ENCODE measurements at regions not wholly inside any gene's neighbourhood (a gene's known extent, or its start where the extent isn't known, plus 50 kb on each side); places are given as distances from the start of the nearest gene placed in this dataset.

DNA sequence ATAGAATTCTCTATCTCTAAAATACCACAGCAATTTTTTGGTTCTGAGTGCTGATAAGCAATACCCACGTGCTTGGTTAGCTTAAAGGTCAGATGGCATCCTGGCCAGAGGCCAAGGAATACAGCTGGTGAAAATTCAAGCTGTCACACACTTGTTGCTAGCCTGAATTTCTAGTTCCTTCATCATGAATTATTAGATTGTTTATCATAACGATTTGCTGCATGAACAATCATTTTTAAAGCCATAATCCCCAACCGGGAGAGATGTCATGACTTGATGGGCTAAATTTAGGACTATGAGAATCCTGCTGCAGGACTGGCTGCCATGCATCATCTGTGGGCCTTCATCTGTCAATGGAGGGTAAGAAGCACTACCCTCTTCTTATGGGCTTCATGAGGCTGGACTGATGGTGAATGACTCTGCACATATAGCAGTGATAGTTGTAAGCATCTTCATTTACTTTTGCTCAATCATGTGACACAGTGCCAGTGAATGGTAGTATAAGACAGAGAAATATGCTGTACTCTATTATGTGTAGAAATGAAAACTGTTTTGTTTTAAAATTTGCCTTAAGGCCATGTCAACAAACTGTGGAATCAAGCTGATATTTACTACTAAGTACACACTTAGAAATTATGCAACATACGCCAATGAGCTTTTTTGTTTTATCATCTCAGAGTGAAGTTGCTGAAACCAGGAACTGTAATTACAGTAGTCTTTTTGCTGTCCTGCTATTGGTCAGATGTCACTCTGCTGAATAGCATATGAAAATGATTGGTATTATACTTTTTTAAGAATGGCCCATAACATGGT, 80.5 kb upstream of the RALGPS2 start:
- TF ChIP-seq KLF8 (tag by site-specific recombination; IDR thresholded peaks at IDR 0.05): no peak
- TF ChIP-seq, protein P1, sequence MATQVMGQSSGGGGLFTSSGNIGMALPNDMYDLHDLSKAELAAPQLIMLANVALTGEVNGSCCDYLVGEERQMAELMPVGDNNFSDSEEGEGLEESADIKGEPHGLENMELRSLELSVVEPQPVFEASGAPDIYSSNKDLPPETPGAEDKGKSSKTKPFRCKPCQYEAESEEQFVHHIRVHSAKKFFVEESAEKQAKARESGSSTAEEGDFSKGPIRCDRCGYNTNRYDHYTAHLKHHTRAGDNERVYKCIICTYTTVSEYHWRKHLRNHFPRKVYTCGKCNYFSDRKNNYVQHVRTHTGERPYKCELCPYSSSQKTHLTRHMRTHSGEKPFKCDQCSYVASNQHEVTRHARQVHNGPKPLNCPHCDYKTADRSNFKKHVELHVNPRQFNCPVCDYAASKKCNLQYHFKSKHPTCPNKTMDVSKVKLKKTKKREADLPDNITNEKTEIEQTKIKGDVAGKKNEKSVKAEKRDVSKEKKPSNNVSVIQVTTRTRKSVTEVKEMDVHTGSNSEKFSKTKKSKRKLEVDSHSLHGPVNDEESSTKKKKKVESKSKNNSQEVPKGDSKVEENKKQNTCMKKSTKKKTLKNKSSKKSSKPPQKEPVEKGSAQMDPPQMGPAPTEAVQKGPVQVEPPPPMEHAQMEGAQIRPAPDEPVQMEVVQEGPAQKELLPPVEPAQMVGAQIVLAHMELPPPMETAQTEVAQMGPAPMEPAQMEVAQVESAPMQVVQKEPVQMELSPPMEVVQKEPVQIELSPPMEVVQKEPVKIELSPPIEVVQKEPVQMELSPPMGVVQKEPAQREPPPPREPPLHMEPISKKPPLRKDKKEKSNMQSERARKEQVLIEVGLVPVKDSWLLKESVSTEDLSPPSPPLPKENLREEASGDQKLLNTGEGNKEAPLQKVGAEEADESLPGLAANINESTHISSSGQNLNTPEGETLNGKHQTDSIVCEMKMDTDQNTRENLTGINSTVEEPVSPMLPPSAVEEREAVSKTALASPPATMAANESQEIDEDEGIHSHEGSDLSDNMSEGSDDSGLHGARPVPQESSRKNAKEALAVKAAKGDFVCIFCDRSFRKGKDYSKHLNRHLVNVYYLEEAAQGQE (tag by site-specific recombination; IDR thresholded peaks at IDR 0.05): no peak
- TF ChIP-seq, protein P2, sequence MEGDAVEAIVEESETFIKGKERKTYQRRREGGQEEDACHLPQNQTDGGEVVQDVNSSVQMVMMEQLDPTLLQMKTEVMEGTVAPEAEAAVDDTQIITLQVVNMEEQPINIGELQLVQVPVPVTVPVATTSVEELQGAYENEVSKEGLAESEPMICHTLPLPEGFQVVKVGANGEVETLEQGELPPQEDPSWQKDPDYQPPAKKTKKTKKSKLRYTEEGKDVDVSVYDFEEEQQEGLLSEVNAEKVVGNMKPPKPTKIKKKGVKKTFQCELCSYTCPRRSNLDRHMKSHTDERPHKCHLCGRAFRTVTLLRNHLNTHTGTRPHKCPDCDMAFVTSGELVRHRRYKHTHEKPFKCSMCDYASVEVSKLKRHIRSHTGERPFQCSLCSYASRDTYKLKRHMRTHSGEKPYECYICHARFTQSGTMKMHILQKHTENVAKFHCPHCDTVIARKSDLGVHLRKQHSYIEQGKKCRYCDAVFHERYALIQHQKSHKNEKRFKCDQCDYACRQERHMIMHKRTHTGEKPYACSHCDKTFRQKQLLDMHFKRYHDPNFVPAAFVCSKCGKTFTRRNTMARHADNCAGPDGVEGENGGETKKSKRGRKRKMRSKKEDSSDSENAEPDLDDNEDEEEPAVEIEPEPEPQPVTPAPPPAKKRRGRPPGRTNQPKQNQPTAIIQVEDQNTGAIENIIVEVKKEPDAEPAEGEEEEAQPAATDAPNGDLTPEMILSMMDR (tag by site-specific recombination; IDR thresholded peaks at IDR 0.05): no peak
- no peak for TF ChIP-seq ZNF777 (tag by site-specific recombination; IDR thresholded peaks at IDR 0.05; ENCODE audit: borderline replicate concordance)
- no peak for TF ChIP-seq ZNF510 (tag by site-specific recombination; IDR thresholded peaks at IDR 0.05; ENCODE audit: insufficient replicate concordance)
- TF ChIP-seq GLI2 (tag by site-specific recombination; IDR thresholded peaks at IDR 0.05; ENCODE audit: borderline replicate concordance, low read depth): no peak
- no peak for TF ChIP-seq ZNF776 (tag by site-specific recombination; IDR thresholded peaks at IDR 0.05; ENCODE audit: borderline replicate concordance)
- no peak for TF ChIP-seq MYNN (tag by site-specific recombination; IDR thresholded peaks at IDR 0.05; ENCODE audit: borderline replicate concordance)
- no peak for TF ChIP-seq ZNF274 (IDR thresholded peaks at IDR 0.05; ENCODE audit: low read length)
- TF ChIP-seq ZNF274 (tag by site-specific recombination; IDR thresholded peaks at IDR 0.05; ENCODE audit: borderline replicate concordance): no peak

Measured in HEK293 (cell line).